ENCODE measurements at regions not wholly inside any gene's neighbourhood (a gene's known extent, or its start where the extent isn't known, plus 50 kb on each side); places are given as distances from the start of the nearest gene placed in this dataset.
"Not testable (repeated sequence)": the region's sequence is repeated elsewhere in the genome, so short reads cannot be mapped to it uniquely, and the experiment has no call there.

DNA sequence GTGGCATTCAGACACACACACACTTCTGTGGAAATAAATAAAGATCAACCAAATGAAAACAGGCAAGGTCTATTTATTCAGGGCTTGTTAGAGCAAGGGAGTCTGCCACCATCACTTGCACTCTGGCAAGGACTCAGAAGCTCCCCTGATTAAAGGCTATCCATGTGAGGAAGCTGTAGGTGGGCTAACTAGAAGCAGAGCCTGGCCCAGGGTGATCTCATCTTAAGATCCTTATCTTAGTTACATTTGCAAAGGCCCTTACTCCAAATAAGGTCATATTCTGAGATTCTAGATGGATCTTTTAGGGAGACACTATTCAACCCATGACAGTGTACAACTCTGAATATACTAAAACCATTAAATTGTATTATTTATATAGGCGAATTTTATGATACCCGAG, 190.0 kb upstream of the SRD5A2 start:
- no peak overlapping the region for H3K27ac Mint-ChIP-seq
- no peaks in the 10 kb centered on the region for H3K4me1 Mint-ChIP-seq
- H3K9me3 Mint-ChIP-seq, result peaks cover 4% of the 10 kb centered on the region
- no peaks in the 10 kb centered on the region for H3K36me3 Mint-ChIP-seq
- TF ChIP-seq, protein P1, sequence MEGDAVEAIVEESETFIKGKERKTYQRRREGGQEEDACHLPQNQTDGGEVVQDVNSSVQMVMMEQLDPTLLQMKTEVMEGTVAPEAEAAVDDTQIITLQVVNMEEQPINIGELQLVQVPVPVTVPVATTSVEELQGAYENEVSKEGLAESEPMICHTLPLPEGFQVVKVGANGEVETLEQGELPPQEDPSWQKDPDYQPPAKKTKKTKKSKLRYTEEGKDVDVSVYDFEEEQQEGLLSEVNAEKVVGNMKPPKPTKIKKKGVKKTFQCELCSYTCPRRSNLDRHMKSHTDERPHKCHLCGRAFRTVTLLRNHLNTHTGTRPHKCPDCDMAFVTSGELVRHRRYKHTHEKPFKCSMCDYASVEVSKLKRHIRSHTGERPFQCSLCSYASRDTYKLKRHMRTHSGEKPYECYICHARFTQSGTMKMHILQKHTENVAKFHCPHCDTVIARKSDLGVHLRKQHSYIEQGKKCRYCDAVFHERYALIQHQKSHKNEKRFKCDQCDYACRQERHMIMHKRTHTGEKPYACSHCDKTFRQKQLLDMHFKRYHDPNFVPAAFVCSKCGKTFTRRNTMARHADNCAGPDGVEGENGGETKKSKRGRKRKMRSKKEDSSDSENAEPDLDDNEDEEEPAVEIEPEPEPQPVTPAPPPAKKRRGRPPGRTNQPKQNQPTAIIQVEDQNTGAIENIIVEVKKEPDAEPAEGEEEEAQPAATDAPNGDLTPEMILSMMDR (IDR thresholded peaks at IDR 0.05; ENCODE audit: unreplicated experiment), result no peak
- H3K4me3 Mint-ChIP-seq, result no peak overlapping the region
- no peak for DNase-seq (ENCODE audit: low spot score in 2 of 2, unreplicated experiment in 2 of 2)
- H3K27me3 Mint-ChIP-seq (ENCODE audit: low read depth), result no peaks in the 10 kb centered on the region

DNA sequence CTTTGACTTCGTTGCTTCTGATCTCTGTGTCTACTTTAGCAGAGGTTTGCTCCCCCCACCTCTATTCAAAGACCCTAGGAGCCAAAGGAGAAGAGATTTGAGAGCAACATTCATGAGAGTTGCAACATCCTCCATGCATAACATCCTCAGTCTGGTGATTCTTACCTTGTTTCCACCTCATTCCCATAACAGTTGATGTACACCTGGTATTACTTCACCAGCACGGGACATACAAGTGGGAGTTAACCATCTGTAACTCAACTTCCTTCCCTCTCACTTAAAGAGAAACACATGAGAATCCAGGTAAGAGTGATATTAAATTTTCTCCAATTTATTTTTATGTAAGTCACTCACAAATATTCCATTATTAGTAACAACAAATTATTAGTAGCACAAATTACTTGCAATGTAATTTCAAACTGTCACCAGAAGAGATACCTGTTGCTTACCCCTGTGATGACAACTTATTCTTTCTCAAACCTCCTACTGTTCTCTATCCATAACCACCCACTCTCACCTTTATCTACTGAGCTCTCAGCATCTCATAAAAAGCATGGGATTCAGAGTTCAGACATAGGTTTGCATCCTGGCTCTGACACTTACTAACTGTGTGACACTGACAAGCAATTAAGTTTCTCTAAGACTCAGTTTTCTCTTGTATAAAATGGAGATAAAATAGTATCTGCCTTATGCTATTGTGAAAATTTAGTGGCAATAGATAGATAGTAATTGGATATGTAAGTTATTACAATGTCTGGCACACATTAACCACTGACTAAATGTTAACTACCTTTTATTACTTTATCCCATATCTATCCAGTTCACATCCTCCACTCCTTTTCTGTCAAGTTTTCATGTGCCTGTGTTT, 184.6 kb upstream of the SRD5A2 start:
- DNase-seq (ENCODE audit: low spot score in 2 of 2, unreplicated experiment in 2 of 2), result no peak
- peaks cover 7% of the 10 kb centered on the region for H3K4me1 Mint-ChIP-seq
- H3K27me3 Mint-ChIP-seq (ENCODE audit: low read depth), result no peaks in the 10 kb centered on the region
- no peaks in the 10 kb centered on the region for H3K36me3 Mint-ChIP-seq
- TF ChIP-seq, protein P1 (IDR thresholded peaks at IDR 0.05; ENCODE audit: unreplicated experiment), result no peak
- H3K4me3 Mint-ChIP-seq, result no peak overlapping the region
- no peak overlapping the region for H3K27ac Mint-ChIP-seq
- H3K9me3 Mint-ChIP-seq, result peaks cover 15% of the 10 kb centered on the region

DNA sequence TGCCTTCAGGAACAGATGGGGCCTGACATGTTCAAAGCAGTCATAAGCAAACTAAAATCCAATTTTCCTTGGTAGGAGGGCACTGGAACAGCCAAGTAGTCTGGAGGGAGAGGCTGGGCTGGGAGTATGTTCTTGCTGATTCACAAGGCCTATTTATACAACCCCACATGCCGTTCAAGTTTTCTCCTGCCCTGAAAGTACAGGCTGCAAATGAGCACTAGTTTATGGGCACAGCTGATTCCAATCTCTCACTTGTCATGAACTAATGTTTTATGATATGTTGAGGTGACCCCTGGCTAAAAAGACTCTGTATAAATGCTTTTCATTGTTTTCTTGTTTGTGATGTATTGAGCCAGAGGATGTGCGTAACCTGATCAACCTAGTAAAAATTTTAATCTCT, 183.4 kb upstream of the SRD5A2 start:
- peaks cover 7% of the 10 kb centered on the region for H3K4me1 Mint-ChIP-seq
- TF ChIP-seq, protein P1 (IDR thresholded peaks at IDR 0.05; ENCODE audit: unreplicated experiment), result no peak
- no peaks in the 10 kb centered on the region for H3K36me3 Mint-ChIP-seq
- no peak overlapping the region for H3K27ac Mint-ChIP-seq
- no peak overlapping the region for H3K4me3 Mint-ChIP-seq
- no peak for DNase-seq (ENCODE audit: low spot score in 2 of 2, unreplicated experiment in 2 of 2)
- peaks cover 18% of the 10 kb centered on the region for H3K9me3 Mint-ChIP-seq
- no peaks in the 10 kb centered on the region for H3K27me3 Mint-ChIP-seq (ENCODE audit: low read depth)

DNA sequence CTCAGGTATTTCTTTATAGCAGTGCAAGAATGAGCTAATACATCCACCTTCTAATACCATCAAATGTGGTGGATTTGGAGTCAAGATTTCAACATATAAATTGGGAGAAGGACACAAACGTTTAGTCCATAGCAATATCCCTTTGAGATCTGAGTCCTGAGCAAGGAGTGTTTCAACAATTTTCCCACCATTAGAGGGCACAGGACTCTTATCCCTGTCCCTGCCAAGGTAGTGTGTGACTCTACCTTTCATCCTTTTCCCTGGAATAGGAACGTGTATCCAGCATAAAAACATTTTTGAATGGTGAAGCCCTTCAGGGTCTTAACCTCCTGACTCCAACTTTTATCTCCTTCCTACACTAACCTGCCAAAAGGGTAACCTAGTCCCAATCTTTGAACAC, 181.3 kb upstream of the SRD5A2 start:
- Mint-ChIP-seq H3K4me3 (no peak overlapping the region), H3K36me3 (no peaks in the 10 kb centered on the region), H3K9me3 (peaks cover 20% of the 10 kb centered on the region), H3K27ac (no peak overlapping the region), H3K4me1 (peaks cover 7% of the 10 kb centered on the region), H3K27me3 (ENCODE audit: low read depth) (peaks cover under 1% of the 10 kb centered on the region)
- TF ChIP-seq, protein P1 (IDR thresholded peaks at IDR 0.05; ENCODE audit: unreplicated experiment), result no peak
- no peak for DNase-seq (ENCODE audit: low spot score in 2 of 2, unreplicated experiment in 2 of 2)

DNA sequence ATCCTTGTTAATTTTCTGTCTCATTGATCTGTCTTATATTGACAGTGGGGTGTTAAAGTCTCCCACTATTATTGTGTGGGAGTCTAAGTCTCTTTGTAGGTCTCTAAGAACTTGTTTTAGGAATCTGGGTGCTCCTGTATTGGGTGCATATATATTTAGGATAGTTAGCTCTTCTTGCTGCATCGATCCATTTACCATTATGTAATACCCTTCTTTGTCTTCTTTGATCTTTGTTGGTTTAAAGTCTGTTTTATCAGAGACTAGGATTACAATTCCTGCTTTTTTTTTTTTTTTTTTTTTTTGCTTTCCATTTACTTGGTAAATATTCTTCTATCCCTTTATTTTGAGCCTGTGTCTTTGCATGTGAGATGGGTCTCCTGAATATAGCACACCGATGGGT, 176.6 kb upstream of the SRD5A2 start:
- not testable (repeated sequence) for H3K4me1 Mint-ChIP-seq; H3K27ac Mint-ChIP-seq; H3K4me3 Mint-ChIP-seq; H3K27me3 Mint-ChIP-seq (ENCODE audit: low read depth); H3K36me3 Mint-ChIP-seq; DNase-seq (ENCODE audit: low spot score in 2 of 2, unreplicated experiment in 2 of 2)
- peaks cover 39% of the 10 kb centered on the region for H3K9me3 Mint-ChIP-seq

DNA sequence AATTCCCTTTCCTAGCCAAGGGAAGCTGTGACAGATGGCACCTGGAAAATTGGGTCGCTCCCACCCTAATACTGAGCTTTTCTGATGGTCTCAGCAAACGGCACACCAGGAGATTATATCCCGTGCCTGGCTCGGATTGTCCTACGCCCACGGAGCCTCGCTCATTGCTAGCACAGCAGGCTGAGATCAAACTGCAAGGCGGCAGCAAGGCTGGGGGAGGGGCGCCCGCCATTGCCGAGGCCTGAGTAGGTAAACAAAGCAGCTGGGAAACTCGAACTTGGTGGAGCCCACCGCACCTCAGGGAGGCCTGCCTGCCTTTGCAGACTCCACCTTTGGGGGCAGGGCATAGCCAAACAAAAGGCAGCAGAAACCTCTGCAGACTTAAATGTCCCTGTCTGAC, 168.0 kb upstream of the SRD5A2 start:
- not testable (repeated sequence) for H3K36me3 Mint-ChIP-seq; H3K27ac Mint-ChIP-seq; H3K4me1 Mint-ChIP-seq; H3K27me3 Mint-ChIP-seq (ENCODE audit: low read depth); DNase-seq (ENCODE audit: low spot score in 2 of 2, unreplicated experiment in 2 of 2); H3K4me3 Mint-ChIP-seq
- peaks cover 36% of the 10 kb centered on the region for H3K9me3 Mint-ChIP-seq

Measured in mesothelial cell of epicardium (in vitro differentiated cells).